GM23338 (cell line): ENCODE measurements at regions not wholly inside any gene's neighbourhood (a gene's known extent, or its start where the extent isn't known, plus 50 kb on each side); places are given as distances from the start of the nearest gene placed in this dataset.
A peak's percentile ranks its signal among the peaks of the same experiment; 100 is the strongest.

Source experiments
- CREB1 ChIP-seq: fragments of 250-450 bp; sonication (Bioruptor Pico); IDR thresholded peaks from 2 replicates; pipeline ENCODE4 v1.5.0; 2020; ENCODE audit warnings: low read depth, mild to moderate bottlenecking, moderate library complexity
- EZH2 ChIP-seq: fragments of 200-600 bp; sonication (generic); IDR thresholded peaks from one replicate; pipeline ENCODE4 v1.8.0; 2017; ENCODE audit warnings: antibody characterized with exemption, mild to moderate bottlenecking, low read depth; ENCODE audit not compliant: unreplicated experiment
- EZH2phosphoT487 ChIP-seq: fragments of 200-600 bp; sonication (generic); IDR thresholded peaks from one replicate; pipeline ENCODE4 v1.8.1; 2018; ENCODE audit warnings: antibody characterized with exemption; ENCODE audit not compliant: unreplicated experiment
- JUNB ChIP-seq: IDR thresholded peaks from one replicate; pipeline ENCODE4 v1.6.1; 2016; ENCODE audit warnings: antibody characterized with exemption; ENCODE audit not compliant: unreplicated experiment
- POLR2AphosphoS5 ChIP-seq: IDR thresholded peaks from 2 replicates; pipeline ENCODE4 v1.6.1; 2016; ENCODE audit warnings: antibody characterized with exemption, low read depth
- TF ChIP-seq, protein P1 (sequence below), 2 experiments: fragments of 200-600 bp in 1 of 2; sonication (generic) in 1 of 2; conservative IDR thresholded peaks; 2 replicates each; pipeline versions ENCODE4 v1.5.1 to v1.6.1; 2016 to 2017; ENCODE audit warnings: antibody characterized with exemption in 2 of 2, low read depth in 2 of 2, mild to moderate bottlenecking in 2 of 2, moderate library complexity in 1 of 2

DNA sequence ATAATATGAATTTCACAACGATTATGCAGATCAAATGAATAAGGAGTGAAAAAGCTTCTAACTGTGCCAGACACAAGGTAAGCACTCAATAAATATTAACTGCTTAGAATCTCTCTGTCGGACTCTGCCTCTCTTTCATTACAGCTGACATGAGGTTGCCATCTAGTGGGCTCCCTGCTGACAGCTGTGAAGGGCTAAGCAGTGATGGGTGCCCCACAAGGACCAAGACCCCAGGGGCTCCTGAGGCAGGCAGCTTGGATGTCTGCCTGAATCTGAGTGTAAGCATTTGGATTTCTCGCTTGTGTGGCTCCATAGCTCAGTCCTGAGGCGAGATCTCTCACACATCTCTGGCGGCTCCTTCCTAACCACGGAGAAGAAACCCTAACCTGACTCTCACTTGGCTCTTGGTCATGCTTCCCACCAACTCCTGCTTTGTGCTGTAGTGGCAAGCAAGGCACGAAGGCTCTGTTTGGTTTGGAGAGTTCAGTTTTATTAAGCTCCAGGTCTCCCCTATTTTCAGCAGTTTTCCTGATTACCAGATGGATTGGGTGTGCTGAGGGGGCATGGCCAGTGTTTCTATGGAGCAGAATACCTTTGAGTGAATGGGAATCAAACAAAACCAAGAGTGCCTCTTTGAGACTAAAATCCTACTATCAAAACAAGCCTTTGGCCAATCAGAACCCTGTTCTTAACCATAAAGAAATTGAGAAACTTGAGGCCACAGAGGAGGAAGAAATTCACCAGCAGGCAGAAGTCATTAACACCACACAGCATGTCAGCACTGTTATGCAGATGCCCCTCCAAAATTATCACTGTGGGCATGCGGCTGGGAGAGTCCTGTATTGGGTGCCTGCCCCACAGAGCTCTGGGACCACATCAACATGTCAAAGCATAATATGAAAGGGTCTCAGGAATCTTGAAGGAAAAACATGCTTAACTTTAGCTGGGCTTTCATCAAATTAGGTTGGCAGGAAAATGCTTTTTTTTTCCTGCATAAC is 152.8 kb upstream of the NTM start:
- TF ChIP-seq JUNB, result no peak
- TF ChIP-seq, protein P1, sequence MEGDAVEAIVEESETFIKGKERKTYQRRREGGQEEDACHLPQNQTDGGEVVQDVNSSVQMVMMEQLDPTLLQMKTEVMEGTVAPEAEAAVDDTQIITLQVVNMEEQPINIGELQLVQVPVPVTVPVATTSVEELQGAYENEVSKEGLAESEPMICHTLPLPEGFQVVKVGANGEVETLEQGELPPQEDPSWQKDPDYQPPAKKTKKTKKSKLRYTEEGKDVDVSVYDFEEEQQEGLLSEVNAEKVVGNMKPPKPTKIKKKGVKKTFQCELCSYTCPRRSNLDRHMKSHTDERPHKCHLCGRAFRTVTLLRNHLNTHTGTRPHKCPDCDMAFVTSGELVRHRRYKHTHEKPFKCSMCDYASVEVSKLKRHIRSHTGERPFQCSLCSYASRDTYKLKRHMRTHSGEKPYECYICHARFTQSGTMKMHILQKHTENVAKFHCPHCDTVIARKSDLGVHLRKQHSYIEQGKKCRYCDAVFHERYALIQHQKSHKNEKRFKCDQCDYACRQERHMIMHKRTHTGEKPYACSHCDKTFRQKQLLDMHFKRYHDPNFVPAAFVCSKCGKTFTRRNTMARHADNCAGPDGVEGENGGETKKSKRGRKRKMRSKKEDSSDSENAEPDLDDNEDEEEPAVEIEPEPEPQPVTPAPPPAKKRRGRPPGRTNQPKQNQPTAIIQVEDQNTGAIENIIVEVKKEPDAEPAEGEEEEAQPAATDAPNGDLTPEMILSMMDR (conservative IDR thresholded peaks at IDR 0.05; ENCODE audit: low read depth in 2 of 2), result peak; percentile 42 to 70
- TF ChIP-seq EZH2phosphoT487, result no peak
- TF ChIP-seq POLR2AphosphoS5, result no peak
- TF ChIP-seq EZH2, result no peak
- no peak for TF ChIP-seq CREB1 (CRISPR knock-in tag)
